HL-60 (cell line): ENCODE measurements at regions not wholly inside any gene's neighbourhood (a gene's known extent, or its start where the extent isn't known, plus 50 kb on each side); places are given as distances from the start of the nearest gene placed in this dataset.

Source experiments
- GABPA ChIP-seq: IDR thresholded peaks from 2 replicates; pipeline ENCODE4 v1.6.1; 2012; ENCODE audit warnings: low read depth
- POLR2AphosphoS5 ChIP-seq: IDR thresholded peaks from 2 replicates; pipeline ENCODE4 v1.6.1; 2012; ENCODE audit warnings: low read depth
- SPI1 ChIP-seq: IDR thresholded peaks from 2 replicates; pipeline ENCODE4 v1.6.1; 2012; ENCODE audit warnings: low read depth, mild to moderate bottlenecking, borderline replicate concordance
- TF ChIP-seq, protein P1 (sequence below): IDR thresholded peaks from one replicate; pipeline ENCODE4 v1.5.1; 2011; ENCODE audit warnings: low read length, control low read depth, inconsistent platforms; ENCODE audit not compliant: insufficient read depth
- TF ChIP-seq, protein P2 (sequence below): IDR thresholded peaks from 2 replicates; pipeline ENCODE4 v1.6.1; 2012; ENCODE audit warnings: low read depth; ENCODE audit not compliant: insufficient replicate concordance

- TF ChIP-seq, protein P1, sequence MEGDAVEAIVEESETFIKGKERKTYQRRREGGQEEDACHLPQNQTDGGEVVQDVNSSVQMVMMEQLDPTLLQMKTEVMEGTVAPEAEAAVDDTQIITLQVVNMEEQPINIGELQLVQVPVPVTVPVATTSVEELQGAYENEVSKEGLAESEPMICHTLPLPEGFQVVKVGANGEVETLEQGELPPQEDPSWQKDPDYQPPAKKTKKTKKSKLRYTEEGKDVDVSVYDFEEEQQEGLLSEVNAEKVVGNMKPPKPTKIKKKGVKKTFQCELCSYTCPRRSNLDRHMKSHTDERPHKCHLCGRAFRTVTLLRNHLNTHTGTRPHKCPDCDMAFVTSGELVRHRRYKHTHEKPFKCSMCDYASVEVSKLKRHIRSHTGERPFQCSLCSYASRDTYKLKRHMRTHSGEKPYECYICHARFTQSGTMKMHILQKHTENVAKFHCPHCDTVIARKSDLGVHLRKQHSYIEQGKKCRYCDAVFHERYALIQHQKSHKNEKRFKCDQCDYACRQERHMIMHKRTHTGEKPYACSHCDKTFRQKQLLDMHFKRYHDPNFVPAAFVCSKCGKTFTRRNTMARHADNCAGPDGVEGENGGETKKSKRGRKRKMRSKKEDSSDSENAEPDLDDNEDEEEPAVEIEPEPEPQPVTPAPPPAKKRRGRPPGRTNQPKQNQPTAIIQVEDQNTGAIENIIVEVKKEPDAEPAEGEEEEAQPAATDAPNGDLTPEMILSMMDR, result no peak
- TF ChIP-seq GABPA (no peak), POLR2AphosphoS5 (no peak), SPI1 (no peak)
- TF ChIP-seq, protein P2, sequence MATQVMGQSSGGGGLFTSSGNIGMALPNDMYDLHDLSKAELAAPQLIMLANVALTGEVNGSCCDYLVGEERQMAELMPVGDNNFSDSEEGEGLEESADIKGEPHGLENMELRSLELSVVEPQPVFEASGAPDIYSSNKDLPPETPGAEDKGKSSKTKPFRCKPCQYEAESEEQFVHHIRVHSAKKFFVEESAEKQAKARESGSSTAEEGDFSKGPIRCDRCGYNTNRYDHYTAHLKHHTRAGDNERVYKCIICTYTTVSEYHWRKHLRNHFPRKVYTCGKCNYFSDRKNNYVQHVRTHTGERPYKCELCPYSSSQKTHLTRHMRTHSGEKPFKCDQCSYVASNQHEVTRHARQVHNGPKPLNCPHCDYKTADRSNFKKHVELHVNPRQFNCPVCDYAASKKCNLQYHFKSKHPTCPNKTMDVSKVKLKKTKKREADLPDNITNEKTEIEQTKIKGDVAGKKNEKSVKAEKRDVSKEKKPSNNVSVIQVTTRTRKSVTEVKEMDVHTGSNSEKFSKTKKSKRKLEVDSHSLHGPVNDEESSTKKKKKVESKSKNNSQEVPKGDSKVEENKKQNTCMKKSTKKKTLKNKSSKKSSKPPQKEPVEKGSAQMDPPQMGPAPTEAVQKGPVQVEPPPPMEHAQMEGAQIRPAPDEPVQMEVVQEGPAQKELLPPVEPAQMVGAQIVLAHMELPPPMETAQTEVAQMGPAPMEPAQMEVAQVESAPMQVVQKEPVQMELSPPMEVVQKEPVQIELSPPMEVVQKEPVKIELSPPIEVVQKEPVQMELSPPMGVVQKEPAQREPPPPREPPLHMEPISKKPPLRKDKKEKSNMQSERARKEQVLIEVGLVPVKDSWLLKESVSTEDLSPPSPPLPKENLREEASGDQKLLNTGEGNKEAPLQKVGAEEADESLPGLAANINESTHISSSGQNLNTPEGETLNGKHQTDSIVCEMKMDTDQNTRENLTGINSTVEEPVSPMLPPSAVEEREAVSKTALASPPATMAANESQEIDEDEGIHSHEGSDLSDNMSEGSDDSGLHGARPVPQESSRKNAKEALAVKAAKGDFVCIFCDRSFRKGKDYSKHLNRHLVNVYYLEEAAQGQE, result no peak
Measured at GRCh38 chr20:57087102-57087501, 179.3 kb downstream of the BMP7 start.
